HG03354 (cell line): ENCODE measurements at regions not wholly inside any gene's neighbourhood (a gene's known extent, or its start where the extent isn't known, plus 50 kb on each side); places are given as distances from the start of the nearest gene placed in this dataset.
"Not testable (repeated sequence)": the region's sequence is repeated elsewhere in the genome, so short reads cannot be mapped to it uniquely, and the experiment has no call there.

Experiments
- ATAC-seq: cut with Tn5 transposase; IDR thresholded peaks from one replicate; pipeline ENCODE4 v1.9.1; 2021; ENCODE audit warnings: mild to moderate bottlenecking; ENCODE audit not compliant: unreplicated experiment, poor library complexity, severe bottlenecking

GRCh38 chr12:59408431-59408830 lies 187.4 kb upstream of the SLC16A7 start:
- no peak for ATAC-seq

GRCh38 chr12:59407799-59408198 lies 188.0 kb upstream of the SLC16A7 start:
- no peak for ATAC-seq

GRCh38 chr12:59405992-59406391 lies 189.8 kb upstream of the SLC16A7 start:
- ATAC-seq: no peak

- no peak for ATAC-seq
Measured at GRCh38 chr12:59404109-59404650, 191.6 kb upstream of the SLC16A7 start.

- ATAC-seq: peak; percentile 78
Measured at GRCh38 chr12:59403259-59403932, 192.4 kb upstream of the SLC16A7 start.

GRCh38 chr12:59401862-59402261 lies 194.0 kb upstream of the SLC16A7 start:
- no peak for ATAC-seq

- no peak for ATAC-seq
Measured at GRCh38 chr12:59398164-59398563, 197.7 kb upstream of the SLC16A7 start.

- ATAC-seq: no peak
Measured at GRCh38 chr12:59396919-59397318, 198.9 kb upstream of the SLC16A7 start.

GRCh38 chr12:59396519-59396918 lies 199.3 kb upstream of the SLC16A7 start:
- no peak for ATAC-seq

- not testable (repeated sequence) for ATAC-seq
Measured at GRCh38 chr12:59395310-59395709, 200.5 kb upstream of the SLC16A7 start.

GRCh38 chr12:59393506-59393905 lies 202.3 kb upstream of the SLC16A7 start:
- no peak for ATAC-seq

- ATAC-seq: no peak
Measured at GRCh38 chr12:59389968-59390576, 205.8 kb upstream of the SLC16A7 start.

GRCh38 chr12:59388694-59389093 lies 207.1 kb upstream of the SLC16A7 start:
- no peak for ATAC-seq

GRCh38 chr12:59388176-59388575 lies 207.7 kb upstream of the SLC16A7 start:
- no peak for ATAC-seq

- ATAC-seq: no peak
Measured at GRCh38 chr12:59386236-59386635, 209.6 kb upstream of the SLC16A7 start.

GRCh38 chr12:59383079-59383822 lies 212.6 kb upstream of the SLC16A7 start:
- no peak for ATAC-seq

- no peak for ATAC-seq
Measured at GRCh38 chr12:59382282-59383078, 213.3 kb upstream of the SLC16A7 start.

GRCh38 chr12:59381106-59381505 lies 214.7 kb upstream of the SLC16A7 start:
- no peak for ATAC-seq

GRCh38 chr12:59375633-59376032 lies 220.2 kb upstream of the SLC16A7 start:
- no peak for ATAC-seq

- ATAC-seq: no peak
Measured at GRCh38 chr12:59374783-59375182, 221.0 kb upstream of the SLC16A7 start.
